Kidney (tissue), 13 donors: ENCODE measurements at regions not wholly inside any gene's neighbourhood (a gene's known extent, or its start where the extent isn't known, plus 50 kb on each side); places are given as distances from the start of the nearest gene placed in this dataset.
"Not testable (repeated sequence)": the region's sequence is repeated elsewhere in the genome, so short reads cannot be mapped to it uniquely, and the experiment has no call there.

ENCODE experiments used
- DNase-seq, 5 donors: peaks; one replicate each; pipeline ENCODE4 v3.0.0-alpha.2; 2013 to 2020
- FAIRE-seq: peaks from 2 replicates; lab custom pipeline; 2012; peaks lifted over from hg19 to GRCh38; lab: Jason Lieb, UNC
- H3K27ac ChIP-seq, 2 donors: one replicate each; pipeline ENCODE4 v1.7.0; 2013; ENCODE audit warnings: low read depth in 2 of 2, low read length in 2 of 2, inconsistent platforms in 1 of 2
- H3K27me3 ChIP-seq: one replicate; pipeline ENCODE4 v1.7.1; 2013; ENCODE audit warnings: low read length, inconsistent platforms; ENCODE audit not compliant: control insufficient read depth, insufficient read depth
- H3K36me3 ChIP-seq, 3 donors: one replicate each; pipeline versions ENCODE4 v1.7.0 to v1.7.1; 2013; ENCODE audit warnings: low read length in 3 of 3, control low read depth in 1 of 3, inconsistent platforms in 1 of 3; ENCODE audit not compliant: insufficient read depth in 3 of 3, control insufficient read depth in 2 of 3
- H3K4me1 ChIP-seq, 3 donors: one replicate each; pipeline versions ENCODE4 v1.7.0 to v1.7.1; 2013; ENCODE audit warnings: low read length in 3 of 3, inconsistent platforms in 1 of 3, low read depth in 1 of 3; ENCODE audit not compliant: control insufficient read depth in 2 of 3, insufficient read depth in 2 of 3
- H3K4me3 ChIP-seq, 3 donors: one replicate each; pipeline versions ENCODE4 v1.7.0 to v1.8.1; 2013; ENCODE audit warnings: low read length in 3 of 3, control low read depth in 1 of 3, inconsistent platforms in 1 of 3
- H3K9ac ChIP-seq, 3 donors: one replicate each; pipeline versions ENCODE4 v1.7.0 to v1.7.1; 2013; ENCODE audit warnings: low read length in 3 of 3, control low read depth in 1 of 3, inconsistent platforms in 1 of 3
- H3K9me3 ChIP-seq, 3 donors: one replicate each; pipeline versions ENCODE4 v1.7.0 to v1.7.1; 2013; ENCODE audit warnings: low read length in 3 of 3, control low read depth in 1 of 3, inconsistent platforms in 1 of 3; ENCODE audit not compliant: control insufficient read depth in 2 of 3, insufficient read depth in 1 of 3
- CTCF ChIP-seq: IDR thresholded peaks from 3 replicates; pipeline ENCODE4 v1.5.1; 2012; ENCODE audit warnings: mild to moderate bottlenecking, moderate library complexity, borderline replicate concordance; ENCODE audit not compliant: insufficient read depth; ENCODE audit errors: extremely low read depth
- intact Hi-C: fragments of 100-400 bp; cut with DNase I; formaldehyde crosslinking; loops from one replicate; pipeline ENCODE4 v1.11.1; 2022
- donor health status: control.
- donor health status: control.
- donor health status: control.
- donor health status: control.
- donor health status: control.
- donor health status: DM: yes; HTN: yes; CAD: no.
- donor health status: Normal renal cell carcinoma (clear cell type).

GRCh38 chr5:12147513-12147912 is 243.3 kb upstream of the CTNND2 start:
- no peaks in the 10 kb centered on the region for H3K36me3 ChIP-seq
- no peak overlapping the region for H3K4me3 ChIP-seq
- intact Hi-C loops = no loop called here
- no peaks in the 10 kb centered on the region for H3K9me3 ChIP-seq
- no peaks in the 10 kb centered on the region for H3K27me3 ChIP-seq
- DNase-seq (no peak), FAIRE-seq (no peak)
- TF ChIP-seq CTCF = no peak
- no peak overlapping the region for H3K27ac ChIP-seq
- H3K4me1 ChIP-seq = no peaks in the 10 kb centered on the region
- no peak overlapping the region for H3K9ac ChIP-seq

GRCh38 chr5:12141496-12141895 is 237.2 kb upstream of the CTNND2 start:
- no peaks in the 10 kb centered on the region for H3K9me3 ChIP-seq
- intact Hi-C loops = no loop called here
- no peak for FAIRE-seq

GRCh38 chr5:12133520-12133919 is 229.3 kb upstream of the CTNND2 start:
- no peaks in the 10 kb centered on the region for H3K27me3 ChIP-seq
- intact Hi-C loops = no loop called here
- H3K27ac ChIP-seq = no peak overlapping the region
- DNase-seq = no peak
- no peak for FAIRE-seq
- no peaks in the 10 kb centered on the region for H3K4me1 ChIP-seq
- no peak for TF ChIP-seq CTCF
- no peak overlapping the region for H3K4me3 ChIP-seq
- H3K9me3 ChIP-seq = peaks cover 0 to 3% (median 0%) of the 10 kb centered on the region in 3 donors
- no peak overlapping the region for H3K9ac ChIP-seq
- H3K36me3 ChIP-seq = no peaks in the 10 kb centered on the region

More at GRCh38 chr5:12141496-12141895, 237.2 kb upstream of the CTNND2 start:
- no peaks in the 10 kb centered on the region for H3K36me3 ChIP-seq
- no peak overlapping the region for H3K4me3 ChIP-seq
- no peak overlapping the region for H3K9ac ChIP-seq
- no peak for TF ChIP-seq CTCF
- no peak overlapping the region for H3K27ac ChIP-seq
- H3K27me3 ChIP-seq = no peaks in the 10 kb centered on the region
- H3K4me1 ChIP-seq = no peaks in the 10 kb centered on the region
- no peak for DNase-seq

GRCh38 chr5:12131020-12131419 is 226.8 kb upstream of the CTNND2 start:
- H3K9me3 ChIP-seq, DNase-seq: not testable (repeated sequence)

More at GRCh38 chr5:12131020-12131419, 226.8 kb upstream of the CTNND2 start:
- H3K27ac ChIP-seq, H3K4me3 ChIP-seq, H3K36me3 ChIP-seq, H3K4me1 ChIP-seq, intact Hi-C loops, H3K9ac ChIP-seq, H3K27me3 ChIP-seq, FAIRE-seq: not testable (repeated sequence)
